HepG2 (cell line): ENCODE measurements at regions not wholly inside any gene's neighbourhood (a gene's known extent, or its start where the extent isn't known, plus 50 kb on each side); places are given as distances from the start of the nearest gene placed in this dataset.

Experiments
- ATAC-seq: fragments of 200-7000 bp; cut with Tn5 transposase; 3 replicates; pipeline ENCODE4 v1.9.1; 2020; ENCODE audit warnings: mild to moderate bottlenecking, moderate library complexity
- BruUV-seq: library from RNA; stranded (reverse); fragments of 400-500 nt; replicated peaks from 2 replicates; lab custom pipeline; 2021; lab: Mats Ljungman, UMichigan
- CTCF ChIA-PET: fragments of 300-600 bp; formaldehyde crosslinking; extraction: SDS; loops from one replicate; lab custom pipeline; 2021; ENCODE audit warnings: low total read pairs, inconsistent platforms, low intra/inter-chr PET ratio; lab: Yijun Ruan, JAX
- POLR2A ChIA-PET: fragments of 350-600 bp; sonication (Branson Sonifier 250); formaldehyde crosslinking; loops from one replicate; lab custom pipeline; 2020; ENCODE audit warnings: antibody characterized with exemption, inconsistent platforms; lab: Yijun Ruan, JAX
- DNase-seq: peaks from one replicate; pipeline ENCODE4 v3.0.0-alpha.2; 2015; ENCODE audit warnings: low spot score
- FAIRE-seq: peaks from 3 replicates; lab custom pipeline; 2011; peaks lifted over from hg19 to GRCh38; lab: Jason Lieb, UNC
- H2AFZ ChIP-seq: one replicate; pipeline ENCODE4 v1.6.1; 2011; ENCODE audit warnings: low read length, inconsistent platforms
- H3K27ac ChIP-seq: fragments of 300-600 bp; 3 replicates; pipeline ENCODE4 v1.8.0; 2011; ENCODE audit warnings: mixed run types, mild to moderate bottlenecking, mixed read lengths, low read length, inconsistent platforms; ENCODE audit not compliant: insufficient read depth; ENCODE audit errors: extremely low read length
- H3K27me3 ChIP-seq, 2 experiments: fragments of 200-600 bp in 1 of 2; 2 replicates in 1 of 2; 3 replicates in 1 of 2; pipeline versions ENCODE4 v1.6.0 to v1.8.0; 2011; ENCODE audit warnings: low read length in 2 of 2, mild to moderate bottlenecking in 2 of 2, moderate library complexity in 2 of 2, inconsistent platforms in 1 of 2; ENCODE audit not compliant: insufficient read depth in 2 of 2, control insufficient read depth in 1 of 2
- H3K36me3 ChIP-seq, 2 experiments: fragments of 200-600 bp in 1 of 2; replicated peaks in 1 of 2; 2 replicates in 1 of 2; 3 replicates in 1 of 2; pipeline versions ENCODE4 v1.5.1 to v1.8.0; 2011; ENCODE audit warnings: low read length in 2 of 2, inconsistent platforms in 1 of 2; ENCODE audit not compliant: insufficient read depth in 2 of 2, control insufficient read depth in 1 of 2
- H3K4me1 ChIP-seq: 2 replicates; pipeline ENCODE4 v1.5.1; 2012; ENCODE audit warnings: low read length, inconsistent platforms; ENCODE audit not compliant: insufficient read depth
- H3K4me2 ChIP-seq: 2 replicates; pipeline ENCODE4 v1.6.0; 2011; ENCODE audit warnings: low read depth, low read length, inconsistent platforms
- H3K4me3 ChIP-seq, 3 experiments: fragments of 200-600 bp in 1 of 3; sonication (generic), shearing (Covaris generic) in 1 of 3; replicated peaks in 1 of 3; 2 replicates each; pipeline ENCODE4 v1.5.1; 2011 to 2016; ENCODE audit warnings: low read length in 3 of 3, inconsistent platforms in 2 of 3, low read depth in 2 of 3, mild to moderate bottlenecking in 2 of 3, control low read depth in 1 of 3, mixed read lengths in 1 of 3; ENCODE audit not compliant: insufficient read depth in 1 of 3
- H3K79me2 ChIP-seq: one replicate; pipeline ENCODE4 v1.6.1; 2011; ENCODE audit warnings: low read length, inconsistent platforms; ENCODE audit not compliant: insufficient read depth
- H3K9ac ChIP-seq: 2 replicates; pipeline ENCODE4 v1.6.0; 2011; ENCODE audit warnings: mild to moderate bottlenecking, low read depth, low read length, inconsistent platforms; ENCODE audit not compliant: insufficient read depth
- H3K9me3 ChIP-seq: 2 replicates; pipeline ENCODE4 v1.5.1; 2012; ENCODE audit warnings: mild to moderate bottlenecking, low read length
- H4K20me1 ChIP-seq: 2 replicates; pipeline ENCODE4 v1.6.0; 2011; ENCODE audit warnings: inconsistent platforms, mild to moderate bottlenecking, low read length, moderate library complexity; ENCODE audit not compliant: insufficient read depth
- CEBPB ChIP-seq: IDR thresholded peaks from 2 replicates; pipeline ENCODE4 v1.6.1; 2011; ENCODE audit warnings: low read depth, low read length, improper control_type of control experiment, borderline replicate concordance
- ELF4 ChIP-seq: sonication (generic); formaldehyde crosslinking; IDR thresholded peaks from 2 replicates; pipeline ENCODE4 v1.5.0; 2020; ENCODE audit warnings: missing genetic modification reagents, mild to moderate bottlenecking, moderate library complexity, borderline replicate concordance
- FOXO4 ChIP-seq: sonication (generic); formaldehyde crosslinking; conservative IDR thresholded peaks from 2 replicates; pipeline ENCODE4 v1.8.1; 2023; ENCODE audit warnings: missing genetic modification reagents
- HNF4A ChIP-seq: sonication (generic); formaldehyde crosslinking; IDR thresholded peaks from 2 replicates; pipeline ENCODE4 v1.4.0; 2020; ENCODE audit warnings: missing genetic modification reagents
- IKZF1 ChIP-seq: fragments of 450-650 bp; IDR thresholded peaks from 2 replicates; pipeline ENCODE4 v1.7.1; 2016
- IRF9 ChIP-seq: sonication (generic); formaldehyde crosslinking; IDR thresholded peaks from 2 replicates; pipeline ENCODE4 v1.8.0; 2022; ENCODE audit warnings: missing genetic modification reagents, mild to moderate bottlenecking, borderline replicate concordance
- KDM6A ChIP-seq: IDR thresholded peaks from 2 replicates; pipeline ENCODE4 v1.6.1; 2016; ENCODE audit warnings: low read depth
- MLLT10 ChIP-seq: sonication (generic); formaldehyde crosslinking; IDR thresholded peaks from 2 replicates; pipeline ENCODE4 v1.4.0; 2020; ENCODE audit warnings: missing genetic modification reagents
- PHF20 ChIP-seq: sonication (generic); formaldehyde crosslinking; IDR thresholded peaks from 2 replicates; pipeline ENCODE4 v1.5.0; 2020; ENCODE audit warnings: mild to moderate bottlenecking, missing genetic modification reagents
- PHF21A ChIP-seq: sonication (generic); formaldehyde crosslinking; IDR thresholded peaks from 2 replicates; pipeline ENCODE4 v1.5.0; 2020; ENCODE audit warnings: mild to moderate bottlenecking, missing genetic modification reagents
- RCOR2 ChIP-seq: IDR thresholded peaks from 2 replicates; pipeline ENCODE4 v1.6.1; 2016; ENCODE audit warnings: missing biosample characterization, missing genetic modification reagents
- TFAP4 ChIP-seq: sonication (generic); IDR thresholded peaks from 2 replicates; pipeline ENCODE4 v1.6.1; 2016; ENCODE audit warnings: low read depth, borderline replicate concordance
- TGIF2 ChIP-seq: IDR thresholded peaks from 2 replicates; pipeline ENCODE4 v1.6.1; 2016; ENCODE audit warnings: control low read depth, missing compliant biosample characterization
- ZNF282 ChIP-seq: fragments of 450-650 bp; IDR thresholded peaks from 2 replicates; pipeline ENCODE4 v1.6.1; 2018; ENCODE audit not compliant: partially characterized antibody
- ZNF3 ChIP-seq: IDR thresholded peaks from 2 replicates; pipeline ENCODE4 v1.7.0; 2017; ENCODE audit warnings: inconsistent platforms
- ZNF337 ChIP-seq: sonication (generic); formaldehyde crosslinking; IDR thresholded peaks from 2 replicates; pipeline ENCODE4 v1.5.1; 2020; ENCODE audit warnings: missing genetic modification reagents, low read depth, mild to moderate bottlenecking, borderline replicate concordance
- ZNF350 ChIP-seq: sonication (generic); formaldehyde crosslinking; IDR thresholded peaks from 2 replicates; pipeline ENCODE4 v1.4.0; 2020; ENCODE audit warnings: mild to moderate bottlenecking, low read depth, missing genetic modification reagents, borderline replicate concordance
- ZNF674 ChIP-seq: sonication (generic); formaldehyde crosslinking; IDR thresholded peaks from 2 replicates; pipeline ENCODE4 v1.5.0; 2020; ENCODE audit warnings: low read depth, mild to moderate bottlenecking, missing genetic modification reagents
- ZNF713 ChIP-seq: sonication (generic); formaldehyde crosslinking; IDR thresholded peaks from 2 replicates; pipeline ENCODE4 v1.4.0; 2020; ENCODE audit warnings: mild to moderate bottlenecking, missing genetic modification reagents
- ZNF850 ChIP-seq: sonication (generic); formaldehyde crosslinking; conservative IDR thresholded peaks from 2 replicates; pipeline ENCODE4 v1.9.0; 2021; ENCODE audit warnings: mild to moderate bottlenecking, missing genetic modification reagents
- WGBS: methylation state at CpG from one replicate; pipeline ENCODE4 v1.1.6; 2017; ENCODE audit warnings: low lambda C conversion rate; 5-methylcytosine and 5-hydroxymethylcytosine counted together
- in situ Hi-C: cut with HindIII; loops from 2 replicates; pipeline ENCODE4 v1.10.0; 2017; ENCODE audit warnings: low pct_unique_long_range_greater_than_20kb; ENCODE audit not compliant: extremely low pct_ligation_motif_present
- intact Hi-C: fragments of 100-400 bp; cut with micrococcal nuclease; formaldehyde crosslinking; loops from one replicate; pipeline ENCODE4 v1.10.0; 2022; ENCODE audit not compliant: unreplicated experiment

GRCh38 chr2:44087036-44087713 lies 81.5 kb upstream of the PPM1B start (continued):
- TF ChIP-seq TGIF2 (CRISPR knock-in tag): peak; percentile 64; the same call in 1 of the 2 replicates

GRCh38 chr2:44087714-44088092 lies 81.0 kb upstream of the PPM1B start:
- ChIA-PET CTCF (interaction anchor here (0.7 to 2.1 kb wide), 4 partner anchors 44 to 255 kb away, joined by 3 to 13 read pairs (median 3); no protein-coding TSS in a partner anchor), POLR2A (interaction anchor here (0.9 to 2.6 kb wide), 3 partner anchors 26 to 204 kb away, joined by 3 to 11 read pairs (median 4); partner anchors contain the start of gene PPM1B)
- Histone ChIP-seq H3K9ac (peak overlapping the region; percentile 56), H3K36me3 (no peaks in the 10 kb centered on the region), H3K79me2 (no peaks in the 10 kb centered on the region), H3K9me3 (no peaks in the 10 kb centered on the region), H3K4me1 (peaks cover 39% of the 10 kb centered on the region), H4K20me1 (no peaks in the 10 kb centered on the region), H3K27ac (no peak overlapping the region), H3K4me2 (peak overlapping the region; percentile 92), H2AFZ (peak overlapping the region; percentile 98), H3K27me3 (peaks cover 0 to 8% of the 10 kb centered on the region in 2 experiments; a peak in 2 of 5 replicates), H3K4me3 (peak overlapping the region; percentile 55 to 72 (median 61))
- WGBS: 0% methylated on average over 4 of the region's 4 CpGs
- in situ Hi-C loops (loop anchor here (5.0 kb wide), 1 partner anchor 205 kb away; no protein-coding TSS in a partner anchor), intact Hi-C loops (loop anchor here (1.0 to 5.0 kb wide), 4 partner anchors 80 to 255 kb away; partner anchors contain the start of gene PPM1B)
- no peak for FAIRE-seq
- BruUV-seq: no TSS peak
- ATAC-seq: peak; percentile 41
- peak; percentile 22 for DNase-seq
- TF ChIP-seq ZNF850 (CRISPR knock-in tag): 0 out of 2 replicates have a peak, but pooled peaks have one; percentile 39
- TF ChIP-seq ZNF282: no peak
- peak; percentile 44; the same call in 1 of the 2 replicates for TF ChIP-seq HNF4A
- no peak for TF ChIP-seq CEBPB
- no peak for TF ChIP-seq MLLT10 (CRISPR knock-in tag)
- peak; percentile 58; the same call in 1 of the 2 replicates for TF ChIP-seq ZNF713 (CRISPR knock-in tag)
- no peak for TF ChIP-seq ZNF674 (CRISPR knock-in tag)
- TF ChIP-seq ZNF3: peak; percentile 13; the same call in 1 of the 2 replicates
- no peak for TF ChIP-seq RCOR2 (CRISPR knock-in tag)
- 0 out of 2 replicates have a peak, but pooled peaks have one; percentile 42 for TF ChIP-seq ZNF337
- TF ChIP-seq IKZF1: no peak
- no peak for TF ChIP-seq KDM6A
- 0 out of 2 replicates have a peak, but pooled peaks have one; percentile 1 for TF ChIP-seq IRF9
- no peak for TF ChIP-seq FOXO4 (CRISPR knock-in tag)
- 0 out of 2 replicates have a peak, but pooled peaks have one; percentile 51 for TF ChIP-seq ELF4 (CRISPR knock-in tag)
- peak; percentile 52; the same call in 1 of the 2 replicates for TF ChIP-seq TFAP4
- peak; percentile 8; the same call in 1 of the 2 replicates for TF ChIP-seq ZNF350 (CRISPR knock-in tag)
- peak; percentile 34; the same call in 1 of the 2 replicates for TF ChIP-seq PHF20 (CRISPR knock-in tag)
- TF ChIP-seq PHF21A: peak; percentile 36; the same call in 1 of the 2 replicates
